Osteocyte (in vitro differentiated cells): ENCODE measurements at regions not wholly inside any gene's neighbourhood (a gene's known extent, or its start where the extent isn't known, plus 50 kb on each side); places are given as distances from the start of the nearest gene placed in this dataset.

Source experiments
- DNase-seq: peaks from one replicate; pipeline ENCODE4 v3.0.0; 2021; ENCODE audit warnings: mixed read lengths; ENCODE audit not compliant: unreplicated experiment; ENCODE audit errors: extremely low spot score
- H3K27ac Mint-ChIP-seq: one replicate; pipeline ENCODE4 v1.8.0; 2021; ENCODE audit warnings: mild to moderate bottlenecking, mixed read lengths; ENCODE audit not compliant: unreplicated experiment
- H3K27me3 Mint-ChIP-seq: one replicate; pipeline ENCODE4 v1.8.0; 2021; ENCODE audit warnings: mixed read lengths; ENCODE audit not compliant: unreplicated experiment
- H3K36me3 Mint-ChIP-seq: one replicate; pipeline ENCODE4 v1.8.0; 2021; ENCODE audit warnings: mixed read lengths; ENCODE audit not compliant: unreplicated experiment
- H3K4me1 Mint-ChIP-seq: one replicate; pipeline ENCODE4 v1.8.0; 2021; ENCODE audit warnings: mixed read lengths; ENCODE audit not compliant: unreplicated experiment
- H3K4me3 Mint-ChIP-seq: one replicate; pipeline ENCODE4 v1.8.0; 2021; ENCODE audit warnings: mild to moderate bottlenecking, moderate library complexity, mixed read lengths; ENCODE audit not compliant: unreplicated experiment
- H3K9me3 Mint-ChIP-seq: one replicate; pipeline ENCODE4 v1.8.0; 2021; ENCODE audit warnings: mixed read lengths; ENCODE audit not compliant: unreplicated experiment
- TF ChIP-seq, protein P1 (sequence below): fragments of 200-600 bp; sonication (generic); IDR thresholded peaks from 2 replicates; pipeline ENCODE4 v1.5.0; 2021; ENCODE audit warnings: antibody characterized with exemption, mild to moderate bottlenecking, moderate library complexity

- no peak overlapping the region for H3K27ac Mint-ChIP-seq
- no peaks in the 10 kb centered on the region for H3K9me3 Mint-ChIP-seq
- no peaks in the 10 kb centered on the region for H3K27me3 Mint-ChIP-seq
- no peak overlapping the region for H3K4me3 Mint-ChIP-seq
- H3K4me1 Mint-ChIP-seq = peaks cover 33% of the 10 kb centered on the region
- TF ChIP-seq, protein P1, sequence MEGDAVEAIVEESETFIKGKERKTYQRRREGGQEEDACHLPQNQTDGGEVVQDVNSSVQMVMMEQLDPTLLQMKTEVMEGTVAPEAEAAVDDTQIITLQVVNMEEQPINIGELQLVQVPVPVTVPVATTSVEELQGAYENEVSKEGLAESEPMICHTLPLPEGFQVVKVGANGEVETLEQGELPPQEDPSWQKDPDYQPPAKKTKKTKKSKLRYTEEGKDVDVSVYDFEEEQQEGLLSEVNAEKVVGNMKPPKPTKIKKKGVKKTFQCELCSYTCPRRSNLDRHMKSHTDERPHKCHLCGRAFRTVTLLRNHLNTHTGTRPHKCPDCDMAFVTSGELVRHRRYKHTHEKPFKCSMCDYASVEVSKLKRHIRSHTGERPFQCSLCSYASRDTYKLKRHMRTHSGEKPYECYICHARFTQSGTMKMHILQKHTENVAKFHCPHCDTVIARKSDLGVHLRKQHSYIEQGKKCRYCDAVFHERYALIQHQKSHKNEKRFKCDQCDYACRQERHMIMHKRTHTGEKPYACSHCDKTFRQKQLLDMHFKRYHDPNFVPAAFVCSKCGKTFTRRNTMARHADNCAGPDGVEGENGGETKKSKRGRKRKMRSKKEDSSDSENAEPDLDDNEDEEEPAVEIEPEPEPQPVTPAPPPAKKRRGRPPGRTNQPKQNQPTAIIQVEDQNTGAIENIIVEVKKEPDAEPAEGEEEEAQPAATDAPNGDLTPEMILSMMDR = no peak
- no peak for DNase-seq
- no peaks in the 10 kb centered on the region for H3K36me3 Mint-ChIP-seq
Observed at GRCh38 chr12:89995870-89996269, 287.2 kb upstream of the ATP2B1 start.

DNA sequence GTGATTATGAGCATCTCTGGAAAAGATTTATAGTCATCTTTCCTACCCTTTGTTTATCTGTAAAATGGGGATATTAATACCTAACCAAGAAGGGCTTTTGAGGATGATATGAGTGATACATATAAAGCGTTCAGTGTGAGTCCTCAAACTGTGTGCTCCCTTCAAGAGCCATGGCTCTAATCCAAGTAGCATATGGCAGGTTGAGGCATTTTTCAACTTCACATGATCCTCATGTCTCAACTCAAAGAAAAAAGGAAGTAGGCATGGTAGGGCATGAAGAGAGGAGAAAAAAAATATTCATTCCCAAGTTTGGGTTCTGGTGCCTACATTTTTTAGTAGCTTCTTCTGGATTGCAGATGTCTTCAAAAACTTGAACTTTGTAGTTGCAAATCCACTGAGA is 286.3 kb upstream of the ATP2B1 start:
- peak overlapping the region; percentile 29 for H3K27ac Mint-ChIP-seq
- no peak for DNase-seq
- H3K4me1 Mint-ChIP-seq = peaks cover 24% of the 10 kb centered on the region

GRCh38 chr12:89993632-89994031 is 285.0 kb upstream of the ATP2B1 start:
- Mint-ChIP-seq H3K27me3 (no peaks in the 10 kb centered on the region), H3K4me3 (no peak overlapping the region)

More for the DNA sequence above, 286.3 kb upstream of the ATP2B1 start:
- TF ChIP-seq, protein P1 = no peak
- no peak overlapping the region for H3K4me3 Mint-ChIP-seq
- H3K9me3 Mint-ChIP-seq = no peaks in the 10 kb centered on the region
- H3K36me3 Mint-ChIP-seq = no peaks in the 10 kb centered on the region
- H3K27me3 Mint-ChIP-seq = no peaks in the 10 kb centered on the region

GRCh38 chr12:89992668-89993451 is 284.2 kb upstream of the ATP2B1 start:
- Mint-ChIP-seq H3K27ac (no peak overlapping the region), H3K36me3 (no peaks in the 10 kb centered on the region), H3K4me1 (peaks cover 17% of the 10 kb centered on the region), H3K9me3 (no peaks in the 10 kb centered on the region), H3K27me3 (no peaks in the 10 kb centered on the region), H3K4me3 (no peak overlapping the region)
- DNase-seq = no peak
- TF ChIP-seq, protein P1 = no peak

More at GRCh38 chr12:89993632-89994031, 285.0 kb upstream of the ATP2B1 start:
- TF ChIP-seq, protein P1 = no peak
- Mint-ChIP-seq H3K9me3 (no peaks in the 10 kb centered on the region), H3K36me3 (no peaks in the 10 kb centered on the region), H3K27ac (no peak overlapping the region), H3K4me1 (peaks cover 17% of the 10 kb centered on the region)
- no peak for DNase-seq

DNA sequence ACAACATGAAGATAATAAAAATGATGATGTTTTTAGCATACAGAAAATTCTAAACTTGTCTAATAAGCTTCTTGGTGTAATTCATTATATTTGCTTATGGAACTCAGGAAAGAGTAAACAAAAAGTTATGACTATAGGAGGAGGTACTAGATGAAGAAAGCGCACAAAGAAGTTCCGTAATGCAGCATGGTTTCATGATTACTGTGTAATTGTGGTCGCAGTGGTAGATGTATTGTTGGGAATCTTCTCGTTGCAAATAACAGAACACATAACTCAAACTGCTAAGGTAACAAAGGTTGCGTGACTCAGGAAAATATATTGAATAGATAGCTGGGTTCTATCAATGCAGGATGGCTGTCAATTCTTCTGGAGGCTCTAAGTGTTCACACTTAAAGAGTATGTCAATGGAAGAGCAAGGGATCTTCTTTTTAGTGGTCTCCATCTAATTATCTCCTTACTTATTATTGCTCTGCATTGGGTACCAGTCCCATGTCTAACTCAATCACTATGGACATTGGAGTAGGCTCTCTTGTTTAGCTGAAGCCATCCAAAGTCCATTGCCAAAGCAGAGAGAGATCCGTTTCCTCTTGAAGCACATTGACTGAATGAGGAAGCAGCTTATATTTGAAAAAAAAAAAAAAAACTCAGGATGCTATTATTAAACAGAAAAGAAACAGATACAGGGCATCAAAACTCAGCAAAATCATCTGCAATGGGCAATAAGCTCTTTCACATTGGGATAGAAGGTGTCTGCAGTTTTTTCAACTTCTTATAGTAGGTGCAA is 283.4 kb upstream of the ATP2B1 start:
- peaks cover 17% of the 10 kb centered on the region for H3K4me1 Mint-ChIP-seq
- no peaks in the 10 kb centered on the region for H3K27me3 Mint-ChIP-seq
- no peak overlapping the region for H3K27ac Mint-ChIP-seq
- H3K4me3 Mint-ChIP-seq = no peak overlapping the region
- TF ChIP-seq, protein P1 = no peak
- no peaks in the 10 kb centered on the region for H3K9me3 Mint-ChIP-seq
- no peaks in the 10 kb centered on the region for H3K36me3 Mint-ChIP-seq
- no peak for DNase-seq
